Daoy (cell line): ENCODE measurements at regions not wholly inside any gene's neighbourhood (a gene's known extent, or its start where the extent isn't known, plus 50 kb on each side); places are given as distances from the start of the nearest gene placed in this dataset.
"Not testable (repeated sequence)": the region's sequence is repeated elsewhere in the genome, so short reads cannot be mapped to it uniquely, and the experiment has no call there.

Source experiments
- DNase-seq: peaks from one replicate; pipeline ENCODE4 v3.0.0-alpha.2; 2015; ENCODE audit warnings: low read depth

DNA sequence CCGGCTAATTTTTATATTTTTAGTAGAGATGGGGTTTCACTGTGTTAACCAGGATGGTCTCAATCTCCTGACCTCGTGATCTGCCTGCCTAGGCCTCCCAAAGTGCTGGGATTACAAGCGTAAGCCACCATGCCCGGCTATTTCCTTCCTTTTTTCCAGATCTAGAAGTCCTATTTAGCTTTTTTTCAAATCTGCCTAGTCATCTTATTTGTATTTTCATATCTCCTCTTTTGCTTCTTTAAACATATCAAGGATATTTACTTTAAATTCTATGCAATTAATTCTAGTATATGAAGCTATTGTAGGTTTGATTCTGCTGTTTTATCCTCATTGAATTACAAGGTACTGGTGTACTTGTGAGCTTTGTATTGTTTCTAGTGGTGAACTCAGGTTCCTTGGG, 119.1 kb downstream of the MACIR start:
- DNase-seq = not testable (repeated sequence)

DNA sequence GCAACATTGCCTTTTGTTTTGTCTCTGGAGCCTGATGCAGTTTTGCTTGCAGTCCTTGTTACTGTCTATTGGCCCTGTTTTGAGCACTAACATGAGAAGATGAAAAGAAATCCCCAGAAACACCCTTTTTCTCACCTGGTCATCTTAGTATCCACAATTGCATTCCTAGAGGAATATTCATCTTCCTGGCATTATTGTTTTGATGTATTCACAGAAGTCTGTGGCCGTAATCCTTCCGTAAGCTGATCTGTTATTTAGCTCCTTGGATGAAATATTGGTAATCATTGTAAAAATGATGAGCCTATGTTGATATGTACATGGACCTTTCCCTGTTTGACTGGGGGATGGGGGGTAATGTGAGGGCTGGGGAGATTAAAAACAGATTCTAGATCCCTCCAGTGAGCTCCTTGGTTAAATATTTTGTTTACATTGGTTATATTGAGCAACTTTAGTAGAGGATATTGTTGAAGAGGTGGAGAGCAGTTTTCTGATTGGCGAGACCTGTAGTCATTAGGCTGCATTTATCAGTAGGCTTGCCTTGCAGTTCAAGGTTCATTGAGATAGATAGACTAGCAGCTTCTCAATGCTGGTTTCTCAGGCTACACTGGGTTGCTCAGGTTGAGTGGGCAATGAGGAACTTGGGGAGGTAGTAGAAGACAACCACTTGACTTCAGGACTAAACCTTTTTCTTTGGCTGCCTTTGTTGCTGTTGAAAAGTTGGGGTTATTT, 117.5 kb downstream of the MACIR start:
- no peak for DNase-seq

DNA sequence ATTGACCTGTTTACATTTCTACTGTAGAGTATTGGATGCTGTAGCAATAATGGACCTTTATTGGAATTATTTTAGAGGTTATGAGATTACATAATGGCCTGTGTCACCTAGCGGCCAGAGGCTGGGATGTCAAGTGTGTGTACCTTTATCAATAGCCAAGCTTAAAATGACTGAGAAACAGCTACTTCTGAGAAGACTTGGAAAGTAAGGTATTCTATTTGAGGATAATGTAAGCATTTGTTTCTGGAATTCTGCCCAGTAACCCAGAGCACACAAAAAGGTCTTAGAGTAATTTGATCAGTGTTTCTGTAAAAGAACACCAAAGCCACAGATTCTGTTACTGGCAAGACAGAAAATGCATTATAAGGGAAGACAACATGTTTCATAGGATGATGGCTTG, 116.8 kb downstream of the MACIR start:
- DNase-seq = no peak

DNA sequence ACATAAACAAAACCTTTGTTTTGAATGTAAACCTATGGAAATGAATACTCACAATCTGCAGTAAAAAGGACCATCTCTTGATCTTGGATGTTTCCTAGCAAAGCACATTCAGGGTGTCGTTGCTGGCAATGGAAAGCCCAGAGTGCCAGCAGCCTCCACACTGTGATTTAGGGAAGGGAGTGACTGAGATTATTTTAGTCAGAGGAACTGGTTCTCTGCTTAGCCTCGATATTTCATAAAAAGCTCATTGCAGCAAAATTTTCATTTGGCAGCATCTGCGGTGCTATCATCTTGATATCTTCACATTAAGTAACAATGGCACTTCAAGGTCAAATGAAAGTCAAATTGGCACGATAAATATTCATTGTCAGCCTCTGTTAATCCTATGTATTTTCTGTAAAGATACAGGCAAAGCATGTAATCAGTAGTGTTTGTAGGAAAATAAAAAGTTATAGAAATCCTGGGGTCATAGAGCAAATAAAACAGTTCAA, 116.0 kb downstream of the MACIR start:
- no peak for DNase-seq

DNA sequence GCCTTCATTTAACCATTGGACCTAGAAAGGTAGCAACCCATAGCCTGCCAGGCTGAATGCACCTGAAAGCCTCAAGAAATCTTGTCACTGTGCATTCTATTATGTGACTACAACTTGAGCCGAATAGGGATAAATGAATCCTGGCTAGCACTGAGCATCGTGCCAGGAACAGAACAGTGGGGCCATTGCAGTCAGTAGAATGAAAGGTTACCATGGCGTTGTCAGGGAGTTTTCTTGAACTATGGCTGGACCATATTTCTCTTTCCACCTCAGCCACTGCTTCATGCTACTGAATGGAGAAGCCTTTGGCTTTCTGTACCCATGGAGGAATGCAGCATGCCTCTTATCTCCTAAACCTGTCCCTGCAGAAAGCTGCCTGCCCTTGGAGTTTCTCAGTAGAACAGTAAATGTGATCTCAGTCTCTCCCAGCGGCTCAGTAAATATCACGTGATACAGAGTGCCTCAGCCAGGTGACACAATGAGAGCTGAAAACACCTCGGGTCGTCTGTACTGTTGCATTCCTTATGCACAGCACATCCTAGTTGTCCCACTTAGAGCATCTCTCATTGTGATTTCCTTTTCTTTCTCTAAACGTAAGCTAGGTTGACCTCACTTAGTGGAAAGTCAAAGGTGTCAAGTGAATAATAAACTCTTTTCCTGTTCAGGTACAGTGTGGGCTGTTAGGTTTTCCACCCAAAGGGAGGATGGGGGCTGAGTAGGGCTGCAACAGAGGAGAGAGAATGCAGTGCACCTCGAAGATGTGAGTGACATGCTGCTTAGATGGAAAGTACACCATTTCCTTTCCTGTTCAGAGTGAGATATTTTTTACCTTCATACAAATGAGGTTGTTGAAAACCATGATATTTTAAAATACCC, 115.3 kb downstream of the MACIR start:
- DNase-seq = no peak

DNA sequence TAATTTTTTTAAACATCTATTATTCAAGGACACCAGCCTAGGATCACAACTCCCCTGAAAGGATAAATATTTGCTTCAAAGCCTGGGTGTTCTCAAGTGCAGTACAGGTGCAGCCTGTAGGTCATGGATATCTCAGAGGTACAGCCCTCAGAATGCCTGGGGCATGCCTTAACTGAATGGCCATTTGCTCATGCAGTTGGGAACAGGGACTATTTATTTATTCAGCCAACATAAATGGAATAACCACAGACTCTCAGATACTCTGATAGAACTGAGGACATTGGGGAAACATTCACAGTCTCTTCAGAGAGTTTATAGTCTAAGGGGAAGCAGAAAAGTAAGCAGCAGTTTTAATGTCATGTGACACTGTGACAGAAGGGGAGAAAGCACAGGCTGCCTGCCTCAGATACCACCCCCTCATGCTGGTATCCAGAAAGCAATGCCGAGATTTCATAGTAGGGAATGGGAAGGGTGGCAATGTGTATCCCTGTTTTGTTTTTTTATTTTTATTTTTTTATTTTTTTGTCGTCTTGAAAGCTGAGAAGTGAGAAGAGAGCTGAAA, 112.6 kb downstream of the MACIR start:
- DNase-seq = no peak

DNA sequence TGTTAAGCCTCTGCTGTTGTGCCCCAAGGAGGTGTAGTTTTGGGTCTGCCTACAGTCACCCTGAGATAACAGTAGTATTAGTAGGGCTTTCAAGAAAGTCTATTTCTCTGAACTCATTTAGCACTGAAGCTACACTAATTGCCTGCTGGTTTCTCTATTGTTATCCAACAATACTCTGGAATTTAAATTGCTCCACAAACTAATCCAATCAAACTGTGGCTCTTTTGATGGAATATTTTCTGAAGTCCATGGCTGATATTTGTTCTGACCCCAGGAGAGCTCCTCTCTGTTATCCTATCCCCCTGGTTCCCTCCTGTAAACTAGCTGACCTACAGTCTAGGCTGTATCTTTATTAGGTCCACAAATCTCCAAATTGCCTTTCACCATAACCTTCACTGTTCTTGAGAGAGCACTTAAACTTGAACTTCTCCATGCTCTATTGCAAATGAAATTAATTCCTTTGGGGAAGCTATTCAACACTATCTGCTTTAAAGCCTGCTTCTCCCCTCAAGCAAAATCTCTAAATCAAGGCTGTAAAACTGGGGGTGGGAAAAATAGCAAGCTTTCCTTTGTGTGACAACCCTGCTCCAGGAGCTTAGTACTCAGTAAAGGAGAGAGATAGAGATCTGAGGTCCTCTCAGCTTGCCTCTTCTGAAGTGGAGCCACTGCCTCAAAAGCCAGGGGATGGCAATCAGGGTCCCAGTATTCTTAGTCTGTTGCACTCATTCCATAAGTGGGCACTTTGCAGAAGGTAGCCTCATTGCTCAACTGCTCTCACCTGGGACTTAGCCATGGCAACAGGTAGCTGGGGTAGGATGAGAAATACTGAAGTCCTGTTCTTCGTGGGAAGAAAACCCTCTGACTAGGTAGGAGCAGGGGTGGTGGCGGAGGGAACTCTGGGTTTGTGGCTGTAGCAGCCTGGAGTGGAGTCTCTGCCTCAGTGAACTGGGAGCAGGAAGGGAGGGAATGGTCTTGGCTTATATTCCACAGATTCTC, 110.9 kb downstream of the MACIR start:
- no peak for DNase-seq

DNA sequence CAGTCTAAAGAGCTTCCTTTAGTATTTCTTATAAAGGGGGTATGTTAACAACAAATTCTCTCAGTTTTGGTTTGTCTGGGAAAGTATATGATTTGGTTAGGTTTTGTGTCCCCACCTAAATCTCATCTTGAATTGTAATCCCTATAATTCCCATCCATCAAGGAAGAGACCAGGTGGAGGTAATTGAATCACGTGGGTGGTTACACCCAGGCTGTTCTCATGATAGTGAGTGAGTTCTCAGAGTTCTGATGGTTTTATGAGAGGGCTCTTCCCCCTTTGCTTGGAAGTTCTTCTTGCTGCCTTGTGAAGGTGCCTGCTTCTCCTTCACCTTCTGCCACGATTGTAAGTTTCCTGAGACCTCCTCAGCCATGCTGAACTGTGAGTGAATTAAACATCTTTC, 109.1 kb downstream of the MACIR start:
- DNase-seq = no peak

DNA sequence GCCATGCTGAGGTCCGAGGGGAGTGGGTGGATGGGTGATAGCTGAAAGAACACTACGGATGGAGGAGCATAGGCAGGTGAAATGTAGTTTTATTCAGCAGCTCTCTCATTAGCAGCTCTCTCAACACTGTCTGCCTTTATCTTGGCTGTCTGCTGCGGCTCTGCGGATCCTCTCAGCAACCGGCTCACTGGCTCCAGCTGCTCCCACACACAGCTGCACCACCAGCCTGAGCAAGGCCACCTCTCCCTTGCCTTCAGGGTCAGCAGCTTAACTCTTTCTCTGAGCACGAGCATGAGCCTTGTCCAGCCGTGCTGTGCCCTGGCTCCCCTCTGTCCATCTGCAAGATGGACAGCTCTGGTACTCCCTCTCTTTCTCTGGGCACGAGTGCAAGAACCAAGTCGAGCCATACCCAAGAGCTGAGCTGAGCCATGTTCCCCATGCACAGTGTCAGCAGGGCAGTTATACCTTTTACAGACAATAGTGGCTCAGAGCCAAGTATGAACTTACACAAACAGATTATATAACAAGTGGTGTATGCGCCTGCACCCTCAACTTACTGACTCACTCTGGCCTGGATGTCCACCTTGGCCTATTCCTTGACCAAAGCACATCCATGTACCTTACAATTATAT, 108.5 kb downstream of the MACIR start:
- DNase-seq = no peak

DNA sequence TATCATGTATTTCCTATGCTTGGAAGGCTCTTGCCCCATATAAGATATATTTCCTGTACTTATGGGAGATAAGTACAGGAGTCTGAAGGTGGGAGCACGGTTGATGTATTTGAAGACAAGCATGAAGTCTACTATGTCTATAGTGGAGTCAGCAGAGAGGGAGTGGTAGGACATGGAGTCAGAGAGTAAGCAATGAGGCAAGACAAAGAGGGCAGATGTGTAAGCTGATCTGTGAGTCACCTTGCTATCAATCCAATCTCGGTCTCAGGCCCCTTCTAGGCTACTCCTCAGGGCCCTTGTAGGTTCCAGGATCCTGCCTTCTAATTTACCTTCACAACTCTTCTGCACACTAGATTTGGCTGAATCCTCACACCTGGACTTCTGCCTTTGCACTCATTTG, 105.5 kb downstream of the MACIR start:
- peak; percentile 17 for DNase-seq

DNA sequence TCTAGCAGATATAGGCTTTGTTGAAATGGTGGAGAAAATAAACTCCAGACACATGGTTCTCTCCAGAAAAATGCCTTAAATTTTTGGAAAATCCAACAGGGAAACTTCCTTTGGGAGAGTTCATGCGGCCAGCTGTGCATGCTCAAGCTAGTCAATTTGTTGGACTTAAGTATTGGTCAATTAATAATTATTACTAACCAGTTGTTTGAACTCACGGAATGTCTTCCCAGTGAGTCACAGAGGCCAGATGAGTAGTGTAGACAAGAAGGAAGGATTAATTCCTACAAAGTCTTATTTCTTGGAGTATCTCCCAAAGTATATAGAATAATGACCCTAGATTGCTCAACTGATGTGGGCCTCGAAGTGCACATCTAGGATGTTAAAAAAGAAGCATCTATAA, 103.6 kb downstream of the MACIR start:
- no peak for DNase-seq

DNA sequence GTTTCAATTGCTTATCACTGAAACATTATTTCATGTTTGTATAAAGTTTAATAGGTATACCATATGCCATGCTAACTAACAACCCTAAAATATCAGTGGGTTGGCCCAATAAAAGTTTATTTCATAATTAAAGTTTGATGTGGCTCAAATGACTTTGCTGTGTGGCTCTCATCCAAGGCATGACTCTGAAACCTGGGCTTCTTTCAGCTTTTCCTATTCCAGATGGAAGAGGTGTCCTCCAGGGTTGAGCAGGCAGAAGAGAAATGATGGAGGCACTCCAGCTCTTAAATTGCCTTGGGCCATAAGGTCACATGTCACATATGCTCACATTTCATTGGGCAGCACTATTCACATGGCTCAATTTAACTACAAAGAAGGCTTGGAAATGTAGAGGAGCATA, 101.9 kb downstream of the MACIR start:
- no peak for DNase-seq

DNA sequence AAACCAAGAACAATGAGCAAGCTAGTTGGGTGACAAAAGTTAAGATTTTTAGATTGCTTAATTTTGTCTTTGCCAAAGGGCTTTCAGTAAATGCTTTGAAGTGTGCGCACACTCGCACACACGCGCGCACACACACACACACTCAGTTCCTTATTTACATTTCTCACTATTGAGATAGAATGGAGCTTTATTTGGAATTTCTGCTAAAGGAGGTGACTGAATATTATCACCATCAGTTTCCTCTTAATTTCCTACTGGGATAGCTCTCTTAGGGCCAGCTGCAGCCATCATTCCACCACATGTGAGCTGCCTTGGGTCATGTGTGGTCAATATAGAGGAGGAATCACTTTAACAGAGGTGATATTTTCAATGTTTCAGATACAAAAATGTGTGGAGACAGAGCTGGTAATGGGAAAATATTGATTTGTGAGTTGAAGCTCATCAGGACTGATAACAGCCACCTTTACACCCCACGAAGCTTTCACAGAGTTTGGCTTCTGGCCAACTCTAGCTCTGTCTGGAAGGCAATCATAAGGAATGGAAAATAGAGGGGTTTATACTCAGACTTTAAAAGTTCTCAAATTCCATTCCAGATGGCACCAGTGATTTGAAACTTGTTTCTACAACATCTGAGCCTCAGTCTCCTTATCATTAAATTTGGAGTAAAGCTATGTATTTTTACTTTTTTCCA, 99.9 kb downstream of the MACIR start:
- no peak for DNase-seq

DNA sequence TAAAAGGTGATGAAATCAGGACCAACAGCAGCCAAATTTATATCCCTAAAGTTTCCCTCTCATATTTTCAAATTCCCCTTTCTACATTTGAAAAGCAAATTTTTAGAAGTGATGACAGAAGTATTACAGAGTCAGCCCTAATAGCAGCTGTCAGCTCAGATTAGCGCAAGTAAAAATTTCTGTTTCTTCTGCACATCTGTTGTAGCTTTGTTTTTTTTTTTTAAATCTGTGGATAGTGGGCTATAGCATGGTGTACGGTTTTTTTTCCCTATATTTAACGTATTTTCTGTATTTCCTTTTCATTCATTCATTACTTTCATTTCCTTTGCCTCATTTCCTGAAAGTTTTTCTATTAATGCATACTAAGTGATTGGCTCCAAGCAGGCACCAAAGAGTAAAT, 99.1 kb downstream of the MACIR start:
- DNase-seq = no peak

DNA sequence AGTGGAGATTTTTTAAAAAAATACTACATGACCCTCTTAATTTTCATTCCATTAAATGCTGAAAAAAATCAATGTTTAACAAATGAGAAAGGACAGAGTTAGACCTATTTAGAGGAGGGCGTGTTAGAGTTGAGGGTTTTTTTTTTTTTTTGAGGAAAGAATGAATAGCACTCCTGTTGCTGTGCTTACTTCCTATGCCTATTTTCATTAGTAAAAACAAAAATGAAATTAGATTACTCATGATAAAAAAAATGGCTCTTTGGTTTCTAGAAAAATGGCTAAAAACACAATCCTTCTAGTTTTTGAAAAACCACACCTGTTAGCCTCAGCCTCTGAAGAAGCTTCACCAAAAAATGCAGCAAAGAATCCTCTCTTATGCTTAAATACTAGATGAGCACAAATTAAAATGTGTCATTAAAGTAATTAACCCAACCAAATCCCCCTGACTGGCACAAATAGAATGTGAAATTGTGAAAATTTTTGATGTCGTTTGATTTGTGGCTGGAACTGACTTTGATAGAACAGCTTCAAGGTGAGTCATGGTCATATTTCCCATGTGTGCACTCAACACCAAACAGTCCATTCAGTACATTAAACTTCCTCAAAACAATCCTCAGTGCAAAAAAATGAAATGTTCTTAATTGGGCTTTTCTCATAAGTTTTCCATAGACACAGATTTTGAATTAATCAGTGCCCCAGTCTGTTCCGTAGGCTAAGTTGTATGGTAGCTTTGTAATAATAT, 98.0 kb downstream of the MACIR start:
- no peak for DNase-seq

DNA sequence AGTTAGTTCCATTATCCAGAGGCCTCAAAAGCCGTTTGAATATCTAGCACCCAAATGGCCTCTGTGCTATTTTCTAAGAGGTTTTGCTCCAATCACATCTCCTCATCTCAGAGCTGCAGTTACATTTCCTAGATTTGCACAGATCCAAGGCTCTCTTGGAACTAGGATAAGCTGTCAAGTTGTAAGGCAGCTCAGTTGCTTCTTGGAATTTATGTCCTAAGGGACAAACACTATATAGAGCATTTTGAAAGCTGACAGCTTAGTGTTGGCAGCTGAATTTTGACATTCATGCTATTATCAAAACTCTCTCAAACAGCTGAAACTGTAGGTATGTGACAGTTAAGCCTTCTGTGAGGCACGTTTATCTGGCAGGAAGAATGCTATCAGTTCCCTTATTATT, 97.0 kb downstream of the MACIR start:
- DNase-seq = no peak

DNA sequence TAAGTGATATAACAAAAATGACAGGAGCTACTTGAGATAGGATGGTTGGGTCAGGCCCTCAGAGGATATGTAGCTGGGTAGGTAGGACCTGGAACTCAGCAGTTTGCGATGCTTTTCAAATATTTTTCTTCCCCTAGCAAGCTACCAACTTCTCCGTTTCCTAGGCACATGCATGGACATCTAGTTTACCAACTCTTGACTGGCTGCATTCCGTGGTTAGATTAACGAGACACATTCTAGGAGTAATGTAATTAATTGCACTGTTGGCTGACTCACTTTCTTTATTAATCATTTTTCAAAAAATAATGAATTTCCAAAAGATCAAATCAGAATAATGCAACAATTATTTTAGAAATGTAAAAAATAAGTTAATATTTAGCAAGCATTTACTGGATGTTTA, 95.9 kb downstream of the MACIR start:
- DNase-seq = no peak

DNA sequence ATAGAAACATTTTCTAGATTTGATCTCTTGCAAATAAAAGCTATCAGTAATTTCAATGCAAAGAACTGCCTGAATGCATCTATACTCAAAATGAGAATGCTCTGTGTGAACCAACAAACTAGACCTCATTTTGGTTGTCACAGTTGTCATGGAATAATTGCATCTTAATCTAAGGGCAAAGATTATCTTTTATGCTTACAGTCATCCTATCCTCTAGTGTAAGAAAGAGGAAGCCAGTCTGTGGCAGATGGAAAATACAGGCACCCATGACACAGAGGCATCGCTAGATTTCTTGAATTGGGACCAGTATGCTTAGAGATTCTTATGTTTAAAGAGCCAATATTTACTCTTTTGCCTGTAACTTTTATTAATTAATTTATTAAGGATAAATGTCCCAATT, 95.0 kb downstream of the MACIR start:
- DNase-seq = no peak

DNA sequence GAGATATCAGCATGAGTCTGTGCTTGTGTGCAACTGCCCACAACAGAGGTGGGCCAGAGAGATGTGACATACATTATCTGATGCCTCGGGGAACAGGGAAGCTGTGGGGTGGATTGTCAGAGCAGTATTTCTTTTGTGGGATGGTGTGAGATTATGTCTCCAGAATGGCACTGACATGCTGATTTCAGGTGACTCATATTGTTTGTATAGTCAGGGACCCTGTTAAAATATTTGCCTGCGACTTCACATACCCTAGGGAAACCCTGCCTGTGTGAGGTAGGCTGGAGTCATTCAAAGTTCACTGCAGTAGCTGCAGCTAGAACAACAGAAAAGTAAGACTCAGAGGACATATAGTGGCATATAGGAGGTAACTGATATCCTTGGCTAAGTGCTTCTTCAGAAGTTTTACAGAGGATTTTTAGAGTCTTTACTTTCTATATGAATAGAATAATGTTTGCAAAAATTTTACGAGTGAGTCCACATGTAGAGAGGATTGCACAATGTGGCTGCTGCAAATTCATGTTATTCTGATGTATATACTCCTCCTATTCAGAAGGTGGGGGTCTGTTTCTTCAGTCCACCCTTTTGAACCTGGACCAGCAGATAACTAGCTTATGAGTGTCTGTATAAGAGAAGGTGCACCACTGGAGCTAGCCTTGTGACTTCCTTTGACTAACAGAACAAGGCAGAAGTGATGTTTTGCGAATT, 89.3 kb downstream of the MACIR start:
- peak; percentile 61 for DNase-seq
